ENCODE measurements at regions not wholly inside any gene's neighbourhood (a gene's known extent, or its start where the extent isn't known, plus 50 kb on each side); places are given as distances from the start of the nearest gene placed in this dataset.

- BruUV-seq (replicated peaks): no TSS peak
These were observed 58.3 kb upstream of the TARBP1 start for GRCh38 chr1:234537236-234537635.

More at GRCh38 chr1:234537236-234537635, 58.3 kb upstream of the TARBP1 start:
- Histone ChIP-seq H3K4me2 (ENCODE audit: low read length) (no peak overlapping the region), H3K9me2 (ENCODE audit: insufficient read depth) (no peaks in the 10 kb centered on the region), H3K9ac (ENCODE audit: low read length) (no peak overlapping the region), H2AFZ (ENCODE audit: low read depth, low read length, poor library complexity, severe bottlenecking) (no peak overlapping the region), H4K20me1 (ENCODE audit: insufficient read depth) (no peaks in the 10 kb centered on the region), H3K27ac (ENCODE audit: low read depth, low read length) (no peak overlapping the region), H3K79me2 (ENCODE audit: insufficient read depth, low read length) (no peaks in the 10 kb centered on the region), H3K4me3 (replicated peaks in 1 of 2; ENCODE audit: low read depth in 1 of 2, low read length in 2 of 2) (no peak overlapping the region), H3K9me3 (ENCODE audit: control insufficient read depth in 1 of 2, insufficient read depth in 1 of 2, low read depth in 1 of 2, low read length in 2 of 2) (no peaks in the 10 kb centered on the region), H3K27me3 (ENCODE audit: insufficient read depth, low read length) (no peaks in the 10 kb centered on the region), H3K4me1 (ENCODE audit: control insufficient read depth in 1 of 2, insufficient read depth in 2 of 2, low read length in 2 of 2) (no peaks in the 10 kb centered on the region), H3K36me3 (ENCODE audit: control insufficient read depth in 1 of 2, insufficient read depth in 2 of 2, low read length in 2 of 2) (no peaks in the 10 kb centered on the region)
- TF ChIP-seq MAX (IDR thresholded peaks at IDR 0.05): no peak
- TF ChIP-seq ZNF274 (IDR thresholded peaks at IDR 0.05; ENCODE audit: low read depth, low read length): no peak
- no peak for TF ChIP-seq POLR2AphosphoS5 (IDR thresholded peaks at IDR 0.05; ENCODE audit: low read depth, low read length)
- TF ChIP-seq, protein P1, sequence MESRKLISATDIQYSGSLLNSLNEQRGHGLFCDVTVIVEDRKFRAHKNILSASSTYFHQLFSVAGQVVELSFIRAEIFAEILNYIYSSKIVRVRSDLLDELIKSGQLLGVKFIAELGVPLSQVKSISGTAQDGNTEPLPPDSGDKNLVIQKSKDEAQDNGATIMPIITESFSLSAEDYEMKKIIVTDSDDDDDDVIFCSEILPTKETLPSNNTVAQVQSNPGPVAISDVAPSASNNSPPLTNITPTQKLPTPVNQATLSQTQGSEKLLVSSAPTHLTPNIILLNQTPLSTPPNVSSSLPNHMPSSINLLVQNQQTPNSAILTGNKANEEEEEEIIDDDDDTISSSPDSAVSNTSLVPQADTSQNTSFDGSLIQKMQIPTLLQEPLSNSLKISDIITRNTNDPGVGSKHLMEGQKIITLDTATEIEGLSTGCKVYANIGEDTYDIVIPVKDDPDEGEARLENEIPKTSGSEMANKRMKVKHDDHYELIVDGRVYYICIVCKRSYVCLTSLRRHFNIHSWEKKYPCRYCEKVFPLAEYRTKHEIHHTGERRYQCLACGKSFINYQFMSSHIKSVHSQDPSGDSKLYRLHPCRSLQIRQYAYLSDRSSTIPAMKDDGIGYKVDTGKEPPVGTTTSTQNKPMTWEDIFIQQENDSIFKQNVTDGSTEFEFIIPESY (IDR thresholded peaks at IDR 0.05; ENCODE audit: extremely low read depth, insufficient replicate concordance, low read length): no peak
- no peak for TF ChIP-seq CBX3 (IDR thresholded peaks at IDR 0.05; ENCODE audit: low read depth)
- TF ChIP-seq FOSL1 (IDR thresholded peaks at IDR 0.05; ENCODE audit: low read depth): no peak
- TF ChIP-seq RAD21 (IDR thresholded peaks at IDR 0.05; ENCODE audit: low read depth): no peak
- no peak for TF ChIP-seq SIN3A (IDR thresholded peaks at IDR 0.05; ENCODE audit: low read depth)
- TF ChIP-seq, protein P2, sequence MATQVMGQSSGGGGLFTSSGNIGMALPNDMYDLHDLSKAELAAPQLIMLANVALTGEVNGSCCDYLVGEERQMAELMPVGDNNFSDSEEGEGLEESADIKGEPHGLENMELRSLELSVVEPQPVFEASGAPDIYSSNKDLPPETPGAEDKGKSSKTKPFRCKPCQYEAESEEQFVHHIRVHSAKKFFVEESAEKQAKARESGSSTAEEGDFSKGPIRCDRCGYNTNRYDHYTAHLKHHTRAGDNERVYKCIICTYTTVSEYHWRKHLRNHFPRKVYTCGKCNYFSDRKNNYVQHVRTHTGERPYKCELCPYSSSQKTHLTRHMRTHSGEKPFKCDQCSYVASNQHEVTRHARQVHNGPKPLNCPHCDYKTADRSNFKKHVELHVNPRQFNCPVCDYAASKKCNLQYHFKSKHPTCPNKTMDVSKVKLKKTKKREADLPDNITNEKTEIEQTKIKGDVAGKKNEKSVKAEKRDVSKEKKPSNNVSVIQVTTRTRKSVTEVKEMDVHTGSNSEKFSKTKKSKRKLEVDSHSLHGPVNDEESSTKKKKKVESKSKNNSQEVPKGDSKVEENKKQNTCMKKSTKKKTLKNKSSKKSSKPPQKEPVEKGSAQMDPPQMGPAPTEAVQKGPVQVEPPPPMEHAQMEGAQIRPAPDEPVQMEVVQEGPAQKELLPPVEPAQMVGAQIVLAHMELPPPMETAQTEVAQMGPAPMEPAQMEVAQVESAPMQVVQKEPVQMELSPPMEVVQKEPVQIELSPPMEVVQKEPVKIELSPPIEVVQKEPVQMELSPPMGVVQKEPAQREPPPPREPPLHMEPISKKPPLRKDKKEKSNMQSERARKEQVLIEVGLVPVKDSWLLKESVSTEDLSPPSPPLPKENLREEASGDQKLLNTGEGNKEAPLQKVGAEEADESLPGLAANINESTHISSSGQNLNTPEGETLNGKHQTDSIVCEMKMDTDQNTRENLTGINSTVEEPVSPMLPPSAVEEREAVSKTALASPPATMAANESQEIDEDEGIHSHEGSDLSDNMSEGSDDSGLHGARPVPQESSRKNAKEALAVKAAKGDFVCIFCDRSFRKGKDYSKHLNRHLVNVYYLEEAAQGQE (IDR thresholded peaks at IDR 0.05; ENCODE audit: low read depth): no peak
- no peak for TF ChIP-seq POLR2A (IDR thresholded peaks at IDR 0.05; ENCODE audit: borderline replicate concordance, extremely low read depth, insufficient read depth, insufficient read length)
- TF ChIP-seq, protein P3, sequence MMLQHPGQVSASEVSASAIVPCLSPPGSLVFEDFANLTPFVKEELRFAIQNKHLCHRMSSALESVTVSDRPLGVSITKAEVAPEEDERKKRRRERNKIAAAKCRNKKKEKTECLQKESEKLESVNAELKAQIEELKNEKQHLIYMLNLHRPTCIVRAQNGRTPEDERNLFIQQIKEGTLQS (IDR thresholded peaks at IDR 0.05): no peak
- TF ChIP-seq EZH2phosphoT487 (IDR thresholded peaks at IDR 0.05; ENCODE audit: borderline replicate concordance): no peak
- TF ChIP-seq TCF7L2 (IDR thresholded peaks at IDR 0.05; ENCODE audit: borderline replicate concordance, extremely low read depth, insufficient read depth, insufficient read length): no peak
- TF ChIP-seq EZH2 (IDR thresholded peaks at IDR 0.05): no peak
- TF ChIP-seq, protein P4, sequence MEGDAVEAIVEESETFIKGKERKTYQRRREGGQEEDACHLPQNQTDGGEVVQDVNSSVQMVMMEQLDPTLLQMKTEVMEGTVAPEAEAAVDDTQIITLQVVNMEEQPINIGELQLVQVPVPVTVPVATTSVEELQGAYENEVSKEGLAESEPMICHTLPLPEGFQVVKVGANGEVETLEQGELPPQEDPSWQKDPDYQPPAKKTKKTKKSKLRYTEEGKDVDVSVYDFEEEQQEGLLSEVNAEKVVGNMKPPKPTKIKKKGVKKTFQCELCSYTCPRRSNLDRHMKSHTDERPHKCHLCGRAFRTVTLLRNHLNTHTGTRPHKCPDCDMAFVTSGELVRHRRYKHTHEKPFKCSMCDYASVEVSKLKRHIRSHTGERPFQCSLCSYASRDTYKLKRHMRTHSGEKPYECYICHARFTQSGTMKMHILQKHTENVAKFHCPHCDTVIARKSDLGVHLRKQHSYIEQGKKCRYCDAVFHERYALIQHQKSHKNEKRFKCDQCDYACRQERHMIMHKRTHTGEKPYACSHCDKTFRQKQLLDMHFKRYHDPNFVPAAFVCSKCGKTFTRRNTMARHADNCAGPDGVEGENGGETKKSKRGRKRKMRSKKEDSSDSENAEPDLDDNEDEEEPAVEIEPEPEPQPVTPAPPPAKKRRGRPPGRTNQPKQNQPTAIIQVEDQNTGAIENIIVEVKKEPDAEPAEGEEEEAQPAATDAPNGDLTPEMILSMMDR (IDR thresholded peaks at IDR 0.05 in 2 of 3, conservative IDR thresholded peaks at IDR 0.05 in 1 of 3; ENCODE audit: borderline replicate concordance in 1 of 3, insufficient read depth in 1 of 3, low read depth in 2 of 3, low read length in 2 of 3): no peak
- TF ChIP-seq YY1 (IDR thresholded peaks at IDR 0.05; ENCODE audit: extremely low read depth, insufficient replicate concordance, low read depth, low read length): no peak
- TF ChIP-seq EGR1 (IDR thresholded peaks at IDR 0.05; ENCODE audit: low read depth): no peak
- TF ChIP-seq SP1 (IDR thresholded peaks at IDR 0.05; ENCODE audit: low read depth): no peak
- no peak for TF ChIP-seq JUND (IDR thresholded peaks at IDR 0.05)
- ChIA-PET CTCF (no interaction called here), POLR2A (no interaction called here), RAD21 (ENCODE audit: low non-redundant PET in 1 of 2, low total read pairs in 2 of 2, uncharacterized antibody in 2 of 2, unreplicated experiment in 2 of 2) (no interaction called here)
- intact Hi-C loops (cut with micrococcal nuclease): no loop called here
- DNase-seq (ENCODE audit: low read depth, low spot score): no peak
- ATAC-seq: no peak
